SU-DHL-6 (cell line): ENCODE measurements at regions not wholly inside any gene's neighbourhood (a gene's known extent, or its start where the extent isn't known, plus 50 kb on each side); places are given as distances from the start of the nearest gene placed in this dataset.

Experiments used
- H2AFZ ChIP-seq: fragments of 200-600 bp; sonication (generic); 2 replicates; pipeline ENCODE4 v1.6.1; 2014; ENCODE audit warnings: low read depth, mild to moderate bottlenecking, moderate library complexity, mixed read lengths, antibody characterized with exemption, low read length; ENCODE audit not compliant: severe bottlenecking
- H3F3A ChIP-seq: fragments of 200-600 bp; shearing (Covaris generic); 2 replicates; pipeline ENCODE4 v1.6.0; 2016; ENCODE audit warnings: antibody characterized with exemption, mild to moderate bottlenecking; ENCODE audit not compliant: insufficient read depth
- H3K27ac ChIP-seq: fragments of 200-600 bp; sonication (generic); 2 replicates; pipeline ENCODE4 v1.5.1; 2016; ENCODE audit warnings: low read depth, mild to moderate bottlenecking, low read length, moderate library complexity, mixed read lengths
- H3K27me3 ChIP-seq: fragments of 200-600 bp; sonication (generic), shearing (Covaris generic); 2 replicates; pipeline ENCODE4 v1.6.0; 2014; ENCODE audit warnings: mild to moderate bottlenecking, low read length
- H3K36me3 ChIP-seq: fragments of 200-600 bp; sonication (generic); 2 replicates; pipeline ENCODE4 v1.6.1; 2014; ENCODE audit warnings: mild to moderate bottlenecking, low read length, mixed read lengths
- H3K4me2 ChIP-seq: fragments of 300-600, 200-600 bp; shearing (Covaris generic), sonication (generic); 2 replicates; pipeline ENCODE4 v1.6.0; 2014; ENCODE audit warnings: low read length, low read depth, mild to moderate bottlenecking; ENCODE audit not compliant: poor library complexity, severe bottlenecking
- H3K4me3 ChIP-seq: fragments of 200-600 bp; sonication (generic); 2 replicates; pipeline ENCODE4 v1.5.1; 2014; ENCODE audit warnings: antibody characterized with exemption, low read length, mild to moderate bottlenecking, mixed read lengths; ENCODE audit not compliant: insufficient read depth, poor library complexity, severe bottlenecking
- H3K79me2 ChIP-seq: fragments of 200-600 bp; sonication (generic); 2 replicates; pipeline ENCODE4 v1.6.1; 2014; ENCODE audit warnings: mild to moderate bottlenecking, low read length, moderate library complexity; ENCODE audit not compliant: insufficient read depth
- H3K9ac ChIP-seq: fragments of 200-600 bp; sonication (generic); 2 replicates; pipeline ENCODE4 v1.7.0; 2014; ENCODE audit warnings: mild to moderate bottlenecking, low read length
- H3K9me2 ChIP-seq: fragments of 200-600 bp; sonication (generic); replicated peaks from 2 replicates; pipeline ENCODE4 v1.6.1; 2014; ENCODE audit warnings: low read length; ENCODE audit not compliant: insufficient read depth
- H3K9me3 ChIP-seq: fragments of 200-600 bp; sonication (generic); 2 replicates; pipeline ENCODE4 v1.6.1; 2014; ENCODE audit warnings: low read length, mixed read lengths; ENCODE audit not compliant: insufficient read depth
- H4K20me1 ChIP-seq: fragments of 200-600 bp; sonication (generic); 2 replicates; pipeline ENCODE4 v1.6.1; 2014; ENCODE audit warnings: low read depth, mild to moderate bottlenecking, antibody characterized with exemption, low read length, moderate library complexity, mixed read lengths
- CTCF ChIP-seq: fragments of 200-600 bp; sonication (generic); IDR thresholded peaks from one replicate; pipeline ENCODE4 v1.5.1; 2017; ENCODE audit warnings: antibody characterized with exemption, mild to moderate bottlenecking, low read length, moderate library complexity; ENCODE audit not compliant: insufficient read depth, poor library complexity, severe bottlenecking
- EZH2phosphoT487 ChIP-seq: fragments of 200-600 bp; sonication (generic), shearing (Covaris generic); conservative IDR thresholded peaks from 2 replicates; pipeline ENCODE4 v1.6.1; 2018; ENCODE audit warnings: mild to moderate bottlenecking, antibody characterized with exemption, low read length, moderate library complexity, mixed read lengths

GRCh38 chr5:68406767-68407241 lies 191.2 kb downstream of the PIK3R1 start:
- Histone ChIP-seq H3K9me3 (no peaks in the 10 kb centered on the region), H3K4me3 (no peak overlapping the region), H3K27me3 (no peaks in the 10 kb centered on the region), H3K79me2 (no peaks in the 10 kb centered on the region), H3K9me2 (no peaks in the 10 kb centered on the region), H3K36me3 (no peaks in the 10 kb centered on the region), H3K27ac (no peak overlapping the region), H4K20me1 (no peaks in the 10 kb centered on the region), H3F3A (no peaks in the 10 kb centered on the region), H3K4me2 (peak overlapping the region; percentile 18), H3K9ac (no peak overlapping the region), H2AFZ (peak overlapping the region; percentile 1)
- TF ChIP-seq EZH2phosphoT487 (no peak), CTCF (no peak)

- TF ChIP-seq CTCF: no peak
- no peak for TF ChIP-seq EZH2phosphoT487
- no peak overlapping the region for H3K9ac ChIP-seq
- H3K9me2 ChIP-seq: no peaks in the 10 kb centered on the region
- H3K36me3 ChIP-seq: no peaks in the 10 kb centered on the region
- H3K79me2 ChIP-seq: no peaks in the 10 kb centered on the region
- no peak overlapping the region for H3K27ac ChIP-seq
- peak overlapping the region; percentile 18 for H3K4me2 ChIP-seq
- H3F3A ChIP-seq: no peaks in the 10 kb centered on the region
- H2AFZ ChIP-seq: no peak overlapping the region
- H3K27me3 ChIP-seq: no peaks in the 10 kb centered on the region
- H4K20me1 ChIP-seq: no peaks in the 10 kb centered on the region
- H3K9me3 ChIP-seq: no peaks in the 10 kb centered on the region
- no peak overlapping the region for H3K4me3 ChIP-seq
Measured at GRCh38 chr5:68407311-68408239, 192.0 kb downstream of the PIK3R1 start.

- H3K9me3 ChIP-seq: no peaks in the 10 kb centered on the region
- no peaks in the 10 kb centered on the region for H4K20me1 ChIP-seq
- no peaks in the 10 kb centered on the region for H3K36me3 ChIP-seq
- no peaks in the 10 kb centered on the region for H3K79me2 ChIP-seq
- no peak for TF ChIP-seq CTCF
- no peak for TF ChIP-seq EZH2phosphoT487
- no peak overlapping the region for H3K27ac ChIP-seq
- H3K9me2 ChIP-seq: no peaks in the 10 kb centered on the region
- no peaks in the 10 kb centered on the region for H3F3A ChIP-seq
- H3K27me3 ChIP-seq: no peaks in the 10 kb centered on the region
- H3K4me2 ChIP-seq: no peak overlapping the region
- H3K4me3 ChIP-seq: no peak overlapping the region
- H3K9ac ChIP-seq: no peak overlapping the region
- H2AFZ ChIP-seq: no peak overlapping the region
Measured at GRCh38 chr5:68408345-68408871, 192.9 kb downstream of the PIK3R1 start.
